ENCODE measurements at regions not wholly inside any gene's neighbourhood (a gene's known extent, or its start where the extent isn't known, plus 50 kb on each side); places are given as distances from the start of the nearest gene placed in this dataset.

DNA sequence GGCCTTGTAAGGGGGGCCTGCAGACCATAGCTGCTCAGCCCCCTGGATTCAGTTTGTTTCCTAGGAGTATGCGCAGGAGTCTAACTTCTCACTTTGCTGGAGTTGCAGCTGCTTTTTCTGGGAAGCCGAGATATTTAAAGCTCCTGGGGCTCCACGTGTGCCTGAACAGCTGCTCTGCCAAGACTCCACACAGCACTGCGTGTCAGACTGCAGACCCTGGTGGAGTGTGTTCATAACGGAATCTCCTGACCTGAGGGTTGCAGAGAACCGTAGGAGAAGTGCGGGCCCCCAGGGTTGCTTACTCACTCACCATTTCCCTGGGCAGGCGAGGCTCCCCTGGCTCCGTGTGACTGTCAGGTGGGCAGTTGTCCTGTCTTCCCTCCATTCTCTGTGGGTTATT lies 474.3 kb upstream of the TMPRSS15 start:
- Histone ChIP-seq H3K27me3 (no peaks in the 10 kb centered on the region), H3K36me3 (no peaks in the 10 kb centered on the region), H3K9me3 (peaks cover 8% of the 10 kb centered on the region), H3K4me1 (no peaks in the 10 kb centered on the region), H3K27ac (no peak overlapping the region), H3K4me3 (no peak overlapping the region)
- no peak for DNase-seq (ENCODE audit: low spot score in 2 of 2)
- 64% methylated on average over 9 of the region's 9 CpGs for WGBS
- no peak for TF ChIP-seq EP300 (IDR thresholded peaks at IDR 0.05)
- TF ChIP-seq POLR2A (IDR thresholded peaks at IDR 0.05) = no peak
- TF ChIP-seq, protein P1, sequence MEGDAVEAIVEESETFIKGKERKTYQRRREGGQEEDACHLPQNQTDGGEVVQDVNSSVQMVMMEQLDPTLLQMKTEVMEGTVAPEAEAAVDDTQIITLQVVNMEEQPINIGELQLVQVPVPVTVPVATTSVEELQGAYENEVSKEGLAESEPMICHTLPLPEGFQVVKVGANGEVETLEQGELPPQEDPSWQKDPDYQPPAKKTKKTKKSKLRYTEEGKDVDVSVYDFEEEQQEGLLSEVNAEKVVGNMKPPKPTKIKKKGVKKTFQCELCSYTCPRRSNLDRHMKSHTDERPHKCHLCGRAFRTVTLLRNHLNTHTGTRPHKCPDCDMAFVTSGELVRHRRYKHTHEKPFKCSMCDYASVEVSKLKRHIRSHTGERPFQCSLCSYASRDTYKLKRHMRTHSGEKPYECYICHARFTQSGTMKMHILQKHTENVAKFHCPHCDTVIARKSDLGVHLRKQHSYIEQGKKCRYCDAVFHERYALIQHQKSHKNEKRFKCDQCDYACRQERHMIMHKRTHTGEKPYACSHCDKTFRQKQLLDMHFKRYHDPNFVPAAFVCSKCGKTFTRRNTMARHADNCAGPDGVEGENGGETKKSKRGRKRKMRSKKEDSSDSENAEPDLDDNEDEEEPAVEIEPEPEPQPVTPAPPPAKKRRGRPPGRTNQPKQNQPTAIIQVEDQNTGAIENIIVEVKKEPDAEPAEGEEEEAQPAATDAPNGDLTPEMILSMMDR (IDR thresholded peaks at IDR 0.05) = no peak
- TF ChIP-seq POLR2AphosphoS5 (IDR thresholded peaks at IDR 0.05) = no peak

DNA sequence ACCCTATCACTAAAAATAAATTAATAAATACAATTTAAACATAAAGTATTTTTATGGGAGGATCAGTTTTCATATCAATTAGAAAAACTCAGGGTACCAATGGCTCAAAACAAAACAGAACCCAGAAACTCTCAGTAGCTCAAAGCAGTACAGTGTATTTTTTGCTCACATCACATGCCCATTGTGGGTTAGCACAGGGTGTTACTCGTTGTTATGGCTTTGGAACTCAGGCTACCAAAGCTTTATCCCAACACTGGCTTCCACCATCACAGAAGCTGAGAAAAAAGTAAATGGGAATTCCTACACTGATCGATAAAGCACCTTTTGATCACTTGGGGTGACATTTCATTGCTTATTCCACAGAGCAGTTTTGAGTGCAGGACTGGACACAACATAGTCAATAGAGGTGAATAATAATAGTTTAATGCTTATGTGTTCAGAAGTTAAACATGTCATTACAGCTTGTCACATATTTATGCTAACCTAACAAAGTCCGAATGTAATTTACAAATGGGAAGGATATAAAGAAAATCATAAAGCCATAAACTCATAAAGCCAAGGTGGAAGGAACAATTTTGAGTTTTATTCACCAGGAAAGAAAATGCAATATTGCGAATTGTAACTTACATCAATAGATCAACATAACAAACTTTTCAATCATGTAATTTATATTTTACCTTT lies 484.5 kb upstream of the TMPRSS15 start:
- TF ChIP-seq POLR2A (IDR thresholded peaks at IDR 0.05) = no peak
- 84% methylated on average over 4 of the region's 4 CpGs for WGBS

DNA sequence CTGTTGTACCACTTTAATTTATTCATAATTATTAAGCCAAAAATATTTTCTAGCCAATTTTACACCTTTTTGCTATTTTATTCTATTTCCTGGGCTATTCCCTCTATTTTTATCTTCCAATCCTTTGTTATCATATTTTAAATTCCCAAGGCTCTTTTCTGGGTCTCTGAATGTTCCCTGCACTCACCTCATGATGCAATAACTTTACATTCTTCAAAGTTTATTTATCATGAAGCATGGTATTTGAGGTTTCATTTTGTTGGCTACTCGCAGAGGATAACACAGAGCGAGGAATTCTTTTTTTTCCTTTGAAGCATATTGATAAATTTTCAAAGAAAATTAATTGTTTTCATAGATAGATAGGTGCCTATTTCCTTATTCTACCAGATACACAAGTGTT lies 489.8 kb upstream of the TMPRSS15 start:
- Histone ChIP-seq H3K27me3 (no peaks in the 10 kb centered on the region), H3K9me3 (no peaks in the 10 kb centered on the region)

More for the DNA sequence above, 484.5 kb upstream of the TMPRSS15 start:
- Histone ChIP-seq H3K27me3 (no peaks in the 10 kb centered on the region), H3K4me1 (no peaks in the 10 kb centered on the region), H3K36me3 (no peaks in the 10 kb centered on the region), H3K27ac (no peak overlapping the region), H3K4me3 (no peak overlapping the region), H3K9me3 (no peaks in the 10 kb centered on the region)
- no peak for DNase-seq (ENCODE audit: low spot score in 2 of 2)

DNA sequence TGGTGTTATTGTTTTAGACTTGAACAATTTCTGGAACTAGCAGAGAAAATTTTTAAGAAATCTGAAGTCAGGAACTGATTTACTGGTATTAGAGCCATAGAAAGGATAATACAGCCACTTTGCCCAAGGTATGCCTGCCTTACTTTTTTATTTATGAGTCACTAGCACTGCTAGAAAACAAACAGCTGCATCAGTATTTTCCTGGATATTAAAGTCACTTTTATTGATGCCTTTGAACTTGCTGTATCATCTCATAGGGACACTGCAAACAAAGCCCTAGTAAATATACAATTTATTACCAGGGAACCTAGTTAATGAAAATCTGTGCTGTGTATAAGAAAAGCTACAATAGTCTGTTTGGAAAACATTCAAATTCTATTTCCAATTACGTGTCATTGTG lies 490.8 kb upstream of the TMPRSS15 start:
- TF ChIP-seq, protein P1 (IDR thresholded peaks at IDR 0.05) = no peak
- no peak for TF ChIP-seq POLR2AphosphoS5 (IDR thresholded peaks at IDR 0.05)
- no peak for TF ChIP-seq POLR2A (IDR thresholded peaks at IDR 0.05)
- no peak for TF ChIP-seq EP300 (IDR thresholded peaks at IDR 0.05)

More for the DNA sequence above, 489.8 kb upstream of the TMPRSS15 start:
- Histone ChIP-seq H3K4me3 (no peak overlapping the region), H3K4me1 (no peaks in the 10 kb centered on the region), H3K27ac (no peak overlapping the region), H3K36me3 (no peaks in the 10 kb centered on the region)
- TF ChIP-seq, protein P1 (IDR thresholded peaks at IDR 0.05) = no peak
- TF ChIP-seq POLR2A (IDR thresholded peaks at IDR 0.05) (no peak), EP300 (IDR thresholded peaks at IDR 0.05) (no peak), POLR2AphosphoS5 (IDR thresholded peaks at IDR 0.05) (no peak)
- 79% methylated on average over 2 of the region's 2 CpGs for WGBS
- DNase-seq (ENCODE audit: low spot score in 2 of 2) = no peak

DNA sequence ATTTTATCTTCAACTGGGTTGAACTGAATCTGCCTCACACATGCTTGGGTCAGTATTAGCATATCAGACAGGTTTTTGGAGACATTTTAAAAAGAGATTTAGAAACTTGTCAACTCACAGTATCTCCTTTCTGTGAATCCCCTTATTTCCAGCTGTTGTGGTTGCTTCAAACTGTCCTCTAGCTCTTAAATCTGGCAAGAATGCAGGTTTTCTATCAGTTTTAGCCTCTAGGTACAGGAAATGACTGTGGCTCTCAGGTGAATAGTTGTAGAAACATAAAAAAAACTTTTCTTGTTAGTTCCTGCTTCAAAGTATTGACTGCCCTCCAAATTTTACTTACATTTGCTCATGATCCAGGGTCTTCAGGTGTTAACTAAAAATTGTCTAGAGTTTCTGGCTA lies 495.7 kb upstream of the TMPRSS15 start:
- no peaks in the 10 kb centered on the region for H3K4me1 ChIP-seq
- no peaks in the 10 kb centered on the region for H3K36me3 ChIP-seq
- H3K4me3 ChIP-seq = no peak overlapping the region
- H3K9me3 ChIP-seq = no peaks in the 10 kb centered on the region
- TF ChIP-seq, protein P1 (IDR thresholded peaks at IDR 0.05) = no peak
- TF ChIP-seq POLR2AphosphoS5 (IDR thresholded peaks at IDR 0.05) = no peak
- TF ChIP-seq POLR2A (IDR thresholded peaks at IDR 0.05) = no peak
- no peak for TF ChIP-seq EP300 (IDR thresholded peaks at IDR 0.05)
- H3K27ac ChIP-seq = no peak overlapping the region
- DNase-seq (ENCODE audit: low spot score in 2 of 2) = no peak
- no peaks in the 10 kb centered on the region for H3K27me3 ChIP-seq

More for the DNA sequence above, 490.8 kb upstream of the TMPRSS15 start:
- Histone ChIP-seq H3K27ac (no peak overlapping the region), H3K9me3 (no peaks in the 10 kb centered on the region), H3K27me3 (no peaks in the 10 kb centered on the region), H3K4me1 (no peaks in the 10 kb centered on the region), H3K36me3 (no peaks in the 10 kb centered on the region), H3K4me3 (no peak overlapping the region)
- 0% methylated on average over 1 of the region's 1 CpG for WGBS
- DNase-seq (ENCODE audit: low spot score in 2 of 2) = no peak

DNA sequence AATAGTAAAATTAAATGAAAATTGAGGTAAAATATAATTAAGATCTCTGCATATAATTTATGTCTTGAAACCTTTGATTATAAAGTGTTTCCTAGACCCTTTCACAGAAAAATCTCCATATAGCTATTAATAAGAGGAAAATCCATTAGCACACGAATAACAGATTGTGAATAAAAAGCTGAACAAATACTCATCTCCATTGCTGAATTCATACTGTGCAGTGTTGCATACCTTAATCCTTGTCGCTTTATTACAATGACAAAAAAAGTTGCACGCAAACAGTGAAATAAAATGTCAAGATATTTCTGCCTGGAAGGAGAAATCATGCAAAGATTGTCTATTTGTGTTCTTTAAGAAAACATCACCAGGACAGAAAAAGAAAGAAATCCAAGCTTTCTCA lies 499.1 kb upstream of the TMPRSS15 start:
- WGBS = 84% methylated on average over 3 of the region's 3 CpGs
- DNase-seq (ENCODE audit: low spot score in 2 of 2) = no peak
- TF ChIP-seq POLR2AphosphoS5 (IDR thresholded peaks at IDR 0.05) (no peak), POLR2A (IDR thresholded peaks at IDR 0.05) (no peak), EP300 (IDR thresholded peaks at IDR 0.05) (no peak)
- TF ChIP-seq, protein P1 (IDR thresholded peaks at IDR 0.05) = no peak
- Histone ChIP-seq H3K36me3 (no peaks in the 10 kb centered on the region), H3K4me3 (no peak overlapping the region), H3K4me1 (no peaks in the 10 kb centered on the region), H3K27ac (no peak overlapping the region), H3K9me3 (no peaks in the 10 kb centered on the region), H3K27me3 (no peaks in the 10 kb centered on the region)
